ENCODE measurements at regions not wholly inside any gene's neighbourhood (a gene's known extent, or its start where the extent isn't known, plus 50 kb on each side); places are given as distances from the start of the nearest gene placed in this dataset.
A peak's percentile ranks its signal among the peaks of the same experiment; 100 is the strongest.

DNA sequence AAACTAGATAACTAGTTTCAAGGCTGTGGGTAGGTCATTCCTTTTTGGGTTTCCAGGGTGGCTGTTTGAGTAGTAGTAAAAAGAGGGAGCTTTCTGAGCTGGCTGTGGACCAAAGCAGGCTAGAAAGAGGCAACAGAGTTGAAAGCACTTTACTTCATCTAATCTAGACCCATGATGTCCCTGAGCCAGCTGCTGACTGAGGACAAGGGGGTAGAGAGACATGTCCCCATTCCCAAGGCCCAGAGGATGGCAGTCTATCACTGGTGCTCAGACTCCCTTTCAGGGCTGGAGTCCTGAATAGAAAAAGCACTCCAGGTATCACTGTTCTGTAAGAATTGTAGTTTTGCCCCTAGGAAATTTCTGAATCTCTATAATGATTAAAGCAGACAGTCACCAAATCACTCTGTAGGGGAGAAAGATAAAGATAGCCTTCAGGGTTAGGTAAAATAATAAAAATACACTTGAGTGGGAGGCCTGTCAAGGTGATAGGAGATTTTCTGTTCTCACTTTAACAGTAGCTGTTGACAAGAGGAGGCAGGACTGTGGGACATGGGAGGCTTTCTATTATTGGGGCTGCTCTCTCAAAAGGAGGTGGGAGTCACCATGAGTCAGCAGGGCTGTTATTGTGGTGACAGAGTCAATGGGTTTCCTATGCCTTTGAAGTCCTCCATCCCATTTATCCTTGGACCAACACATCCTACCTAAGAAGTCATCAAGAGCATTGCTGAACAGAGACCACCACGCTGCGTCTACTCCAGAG, 190.2 kb upstream of the MPHOSPH6 start:
- no peak overlapping the region for H3K4me3 ChIP-seq (ENCODE audit: low read depth, low read length)
- TF ChIP-seq, protein P1, sequence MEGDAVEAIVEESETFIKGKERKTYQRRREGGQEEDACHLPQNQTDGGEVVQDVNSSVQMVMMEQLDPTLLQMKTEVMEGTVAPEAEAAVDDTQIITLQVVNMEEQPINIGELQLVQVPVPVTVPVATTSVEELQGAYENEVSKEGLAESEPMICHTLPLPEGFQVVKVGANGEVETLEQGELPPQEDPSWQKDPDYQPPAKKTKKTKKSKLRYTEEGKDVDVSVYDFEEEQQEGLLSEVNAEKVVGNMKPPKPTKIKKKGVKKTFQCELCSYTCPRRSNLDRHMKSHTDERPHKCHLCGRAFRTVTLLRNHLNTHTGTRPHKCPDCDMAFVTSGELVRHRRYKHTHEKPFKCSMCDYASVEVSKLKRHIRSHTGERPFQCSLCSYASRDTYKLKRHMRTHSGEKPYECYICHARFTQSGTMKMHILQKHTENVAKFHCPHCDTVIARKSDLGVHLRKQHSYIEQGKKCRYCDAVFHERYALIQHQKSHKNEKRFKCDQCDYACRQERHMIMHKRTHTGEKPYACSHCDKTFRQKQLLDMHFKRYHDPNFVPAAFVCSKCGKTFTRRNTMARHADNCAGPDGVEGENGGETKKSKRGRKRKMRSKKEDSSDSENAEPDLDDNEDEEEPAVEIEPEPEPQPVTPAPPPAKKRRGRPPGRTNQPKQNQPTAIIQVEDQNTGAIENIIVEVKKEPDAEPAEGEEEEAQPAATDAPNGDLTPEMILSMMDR (IDR thresholded peaks at IDR 0.05; ENCODE audit: low read depth, low read length, missing control alignments): no peak
- no peak for DNase-seq (ENCODE audit: low read depth)

DNA sequence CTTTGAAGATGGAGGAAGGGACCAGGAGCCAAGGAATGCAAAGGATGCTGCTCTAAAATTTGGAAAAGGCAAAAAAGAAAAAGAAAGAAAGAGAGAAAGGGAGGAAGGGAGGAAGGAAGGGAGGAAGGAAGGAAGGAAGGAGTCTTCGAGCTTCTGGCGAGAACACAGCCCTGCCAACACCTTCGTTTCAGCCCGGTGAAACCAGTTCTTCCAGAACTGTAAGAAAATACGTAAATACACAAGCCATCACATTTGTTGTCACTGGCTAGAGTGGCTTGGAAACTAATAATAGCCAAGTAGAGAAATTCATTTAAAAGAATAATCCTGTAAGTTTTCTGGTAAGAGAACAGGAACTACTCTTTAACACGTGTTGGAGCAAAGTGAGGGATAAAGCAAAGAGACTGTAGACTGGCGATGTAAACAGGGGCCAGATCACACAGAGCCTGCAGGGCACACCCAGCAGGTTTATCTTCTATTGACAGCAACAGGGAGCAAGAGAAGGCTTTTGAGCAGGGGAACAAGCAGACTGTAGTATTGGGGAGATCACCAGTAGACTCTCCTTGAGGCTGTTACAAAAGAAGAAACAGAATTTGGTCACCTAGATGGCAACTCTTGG, 188.7 kb upstream of the MPHOSPH6 start:
- DNase-seq (ENCODE audit: low read depth): no peak
- H3K4me3 ChIP-seq (ENCODE audit: low read depth, low read length): no peak overlapping the region
- TF ChIP-seq, protein P1 (IDR thresholded peaks at IDR 0.05; ENCODE audit: low read depth, low read length, missing control alignments): no peak

DNA sequence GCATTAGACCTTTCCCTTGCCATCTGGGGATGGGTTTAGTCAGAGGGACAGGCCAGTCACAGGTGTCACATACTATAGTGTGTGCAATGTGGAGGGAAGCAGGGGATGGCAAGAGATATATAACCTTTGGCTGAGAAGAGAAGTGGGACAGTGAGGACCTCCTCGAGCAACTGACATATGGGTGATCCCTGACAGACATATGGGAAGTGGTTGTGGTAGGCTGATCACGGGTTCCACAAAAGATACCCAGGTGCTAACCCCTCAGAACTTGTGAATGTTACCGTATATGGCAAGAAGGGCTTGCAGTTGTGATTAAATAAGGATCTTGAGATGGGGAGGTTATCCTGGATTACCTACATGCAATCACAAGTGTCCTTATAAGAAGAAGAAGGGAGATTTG, 188.1 kb upstream of the MPHOSPH6 start:
- TF ChIP-seq, protein P1 (IDR thresholded peaks at IDR 0.05; ENCODE audit: low read depth, low read length, missing control alignments): no peak
- no peak overlapping the region for H3K4me3 ChIP-seq (ENCODE audit: low read depth, low read length)
- DNase-seq (ENCODE audit: low read depth): no peak

DNA sequence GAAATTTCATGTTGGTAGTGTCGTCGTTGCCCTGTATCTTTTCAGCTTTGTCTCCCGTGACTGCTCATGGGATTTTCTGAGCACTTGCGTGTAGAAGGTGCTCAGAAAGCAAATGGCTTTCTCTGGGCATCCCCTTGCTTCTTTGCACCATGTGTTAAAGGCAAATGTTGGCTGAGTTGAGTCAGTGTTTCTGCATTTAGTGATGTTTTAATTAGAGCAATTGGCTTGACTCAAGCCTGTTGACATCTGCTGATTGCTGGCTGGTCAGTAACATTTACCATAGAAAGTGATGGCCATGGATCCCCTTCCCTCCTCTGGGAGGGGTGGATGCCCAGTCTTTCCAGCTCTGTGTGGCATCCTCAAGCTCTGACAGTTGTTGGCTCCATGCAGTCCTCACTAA, 187.2 kb upstream of the MPHOSPH6 start:
- DNase-seq (ENCODE audit: low read depth): no peak
- TF ChIP-seq, protein P1 (IDR thresholded peaks at IDR 0.05; ENCODE audit: low read depth, low read length, missing control alignments): no peak
- no peak overlapping the region for H3K4me3 ChIP-seq (ENCODE audit: low read depth, low read length)

DNA sequence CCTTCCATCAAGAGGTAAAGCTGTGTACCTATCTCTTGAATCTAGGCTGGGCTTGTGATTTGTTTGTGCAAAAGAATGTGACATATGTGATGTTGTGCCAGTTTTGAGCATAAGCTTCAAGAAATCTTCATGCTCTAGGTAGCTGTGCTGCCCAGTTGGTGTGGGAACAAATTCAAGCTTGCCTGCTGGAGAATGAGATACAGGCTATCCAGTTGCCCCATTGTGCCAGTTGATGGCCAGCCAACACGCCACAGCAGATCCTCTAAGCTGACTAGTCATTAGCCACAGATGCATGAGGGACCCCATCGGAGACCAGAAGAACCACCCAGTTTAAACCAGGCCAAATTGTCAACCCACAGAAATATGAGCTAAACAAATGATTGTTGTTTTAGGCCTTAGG, 180.5 kb upstream of the MPHOSPH6 start:
- TF ChIP-seq, protein P1 (IDR thresholded peaks at IDR 0.05; ENCODE audit: low read depth, low read length, missing control alignments): no peak
- no peak for DNase-seq (ENCODE audit: low read depth)
- no peak overlapping the region for H3K4me3 ChIP-seq (ENCODE audit: low read depth, low read length)

DNA sequence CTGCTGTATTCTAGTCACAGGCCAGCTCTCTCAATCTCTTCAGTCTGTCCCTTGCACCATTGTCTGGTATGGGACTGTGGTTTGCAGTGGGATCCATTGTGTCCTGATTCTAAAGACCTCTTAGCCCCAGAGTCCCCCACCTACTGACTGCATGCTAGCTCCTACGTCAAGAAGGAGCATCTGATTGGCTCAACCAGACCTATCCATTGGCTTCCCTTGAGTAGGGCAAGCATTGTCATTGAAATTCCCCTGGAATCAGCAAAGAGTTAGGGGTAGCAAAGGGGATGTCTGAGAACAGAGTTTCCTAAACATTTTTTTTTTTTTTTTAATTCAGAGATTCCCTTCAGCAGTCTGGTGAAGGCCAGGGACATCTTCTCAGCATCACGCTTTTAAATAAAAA, 175.3 kb upstream of the MPHOSPH6 start:
- no peak overlapping the region for H3K4me3 ChIP-seq (ENCODE audit: low read depth, low read length)
- TF ChIP-seq, protein P1 (IDR thresholded peaks at IDR 0.05; ENCODE audit: low read depth, low read length, missing control alignments): no peak
- DNase-seq (ENCODE audit: low read depth): no peak

DNA sequence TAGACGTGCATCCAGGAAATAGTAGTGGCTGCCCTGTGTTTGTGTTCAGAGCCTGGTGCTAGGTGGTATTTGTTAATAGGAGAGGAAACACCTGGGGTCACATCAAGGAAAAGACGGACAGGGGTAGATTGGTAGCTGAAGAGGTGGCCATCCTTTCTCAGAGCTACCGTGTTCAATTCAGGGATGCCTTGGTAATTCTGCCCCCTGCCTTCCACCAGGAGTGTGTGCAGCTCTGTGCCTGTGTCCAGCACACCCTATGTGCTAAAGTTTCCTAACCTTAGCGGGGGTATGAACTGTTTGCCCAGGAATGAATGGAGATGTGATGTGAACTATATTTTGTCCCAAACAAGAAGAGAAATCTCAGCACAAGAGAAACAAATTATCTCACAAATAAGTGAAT, 174.1 kb upstream of the MPHOSPH6 start:
- DNase-seq (ENCODE audit: low read depth): no peak
- no peak overlapping the region for H3K4me3 ChIP-seq (ENCODE audit: low read depth, low read length)
- TF ChIP-seq, protein P1 (IDR thresholded peaks at IDR 0.05; ENCODE audit: low read depth, low read length, missing control alignments): peak; percentile 50
